Pancreas (tissue), 10 donors: ENCODE measurements at regions not wholly inside any gene's neighbourhood (a gene's known extent, or its start where the extent isn't known, plus 50 kb on each side); places are given as distances from the start of the nearest gene placed in this dataset.

Source experiments
- ATAC-seq, 4 donors: fragments of 200-7000 bp; cut with Tn5 transposase; one replicate each; pipeline versions ENCODE4 v1.8.0 to v1.9.1; 2020; ENCODE audit warnings: mild to moderate bottlenecking in 4 of 4, moderate library complexity in 4 of 4
- DNase-seq, 6 donors: peaks; one replicate each; pipeline ENCODE4 v3.0.0-alpha.2; 2020
- FAIRE-seq: peaks from 2 replicates; lab custom pipeline; 2012; peaks lifted over from hg19 to GRCh38; lab: Jason Lieb, UNC
- H3K27ac ChIP-seq, 4 donors: fragments of 200-600 bp; sonication (generic); 1 replicate in 3 of 4; 2 replicates in 1 of 4; pipeline versions ENCODE4 v1.5.0 to v1.8.0; 2020
- H3K27me3 ChIP-seq, 4 donors: fragments of 200-600 bp; one replicate each; pipeline ENCODE4 v1.8.0; 2021
- H3K36me3 ChIP-seq, 3 donors: fragments of 200-600 bp; sonication (generic) in 1 of 3; one replicate each; pipeline versions ENCODE4 v1.5.0 to v1.8.0; 2020 to 2021
- H3K4me1 ChIP-seq, 3 donors: fragments of 200-600 bp; one replicate each; pipeline ENCODE4 v1.8.0; 2021
- H3K4me3 ChIP-seq, 4 donors: fragments of 200-600 bp; sonication (generic) in 2 of 4; one replicate each; pipeline versions ENCODE4 v1.5.0 to v1.8.0; 2020 to 2021
- H3K9me3 ChIP-seq, 4 donors: fragments of 200-600 bp; one replicate each; pipeline ENCODE4 v1.8.0; 2021
- whole genome bisulfite sequencing, 2 donors: extraction: QIAGEN DNeasy Blood & Tissue Kit; methylation state at CpG; one replicate each; pipeline ENCODE4 v1.1.7; 2013; 5-methylcytosine and 5-hydroxymethylcytosine counted together
- intact Hi-C, 3 donors: fragments of 100-400 bp; cut with DNase I; formaldehyde crosslinking; loops; one replicate each; pipeline versions ENCODE4 v1.11.1 to v1.14.2; 2022
- TF ChIP-seq, protein P1 (sequence below), 4 donors: fragments of 200-600 bp; sonication (generic) in 3 of 4; IDR thresholded peaks; one replicate each; pipeline versions ENCODE4 v1.5.0 to v1.8.0; 2021; ENCODE audit warnings: antibody characterized with exemption in 4 of 4
- donor health status: healthy with polysubstance abuse.
- donor health status: DM: no; HTN: no; CAD: no; lungs with moderate emphysema.
- donor health status: DM: no; HTN: no; CAD: no.
- donor health status: control.
- donor health status: control.
- donor health status: Bipolar disorder and iron deficiency.
- donor health status: DM: yes; HTN: yes; CAD: no.
- donor health status: DM: no; HTN: no; CAD: no.
- donor health status: DM: no; HTN: no; CAD: no.
- donor health status: DM: yes; HTN: yes; CAD: no.

DNA sequence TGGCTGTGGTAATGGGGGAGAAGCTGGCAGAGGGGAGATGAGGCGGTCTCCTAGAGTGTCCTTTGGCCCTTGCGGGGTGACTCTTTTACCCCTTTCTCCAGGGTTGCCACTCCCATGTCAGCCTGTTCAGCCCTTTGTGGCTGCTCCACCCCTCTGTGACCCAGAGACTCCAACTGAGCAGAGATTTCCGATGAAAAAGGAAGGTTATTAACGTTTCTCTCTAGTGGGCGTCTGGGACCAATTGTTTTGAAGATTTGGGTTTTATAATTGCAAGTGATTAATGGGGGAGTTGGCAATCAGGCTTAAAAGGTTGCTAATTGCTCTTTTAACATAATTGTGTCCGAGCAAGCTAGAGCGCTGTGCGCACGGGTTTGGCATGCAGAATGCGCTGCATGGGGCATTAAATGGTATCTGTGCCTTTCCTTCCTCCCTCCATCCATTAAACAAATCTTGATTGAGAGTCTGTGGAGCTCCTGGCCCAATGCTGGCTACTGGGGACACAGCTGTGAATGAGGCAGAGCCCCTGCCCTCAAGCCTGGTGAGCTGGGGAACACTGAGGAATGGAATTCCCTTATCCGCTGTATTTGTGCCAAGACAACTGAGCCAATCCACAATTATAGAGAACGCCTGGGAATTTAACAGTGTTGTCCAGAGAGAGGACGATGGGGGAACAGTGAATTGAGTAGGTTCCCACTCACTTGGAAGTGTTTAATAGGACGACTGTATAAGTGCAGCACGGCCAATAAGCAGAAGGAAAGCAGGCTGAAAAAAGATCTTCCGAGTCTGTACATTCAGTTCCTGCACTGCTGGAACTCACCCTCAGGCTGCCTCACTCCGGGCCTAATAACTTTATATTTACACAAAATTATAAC is 295.9 kb downstream of the MIAT start:
- Histone ChIP-seq H3K9me3 (no peaks in the 10 kb centered on the region), H3K4me3 (no peak overlapping the region), H3K4me1 (no peaks in the 10 kb centered on the region), H3K36me3 (no peaks in the 10 kb centered on the region), H3K27me3 (no peaks in the 10 kb centered on the region), H3K27ac (no peak overlapping the region)
- FAIRE-seq (no peak), ATAC-seq (no peak), DNase-seq (no peak)
- TF ChIP-seq, protein P1, sequence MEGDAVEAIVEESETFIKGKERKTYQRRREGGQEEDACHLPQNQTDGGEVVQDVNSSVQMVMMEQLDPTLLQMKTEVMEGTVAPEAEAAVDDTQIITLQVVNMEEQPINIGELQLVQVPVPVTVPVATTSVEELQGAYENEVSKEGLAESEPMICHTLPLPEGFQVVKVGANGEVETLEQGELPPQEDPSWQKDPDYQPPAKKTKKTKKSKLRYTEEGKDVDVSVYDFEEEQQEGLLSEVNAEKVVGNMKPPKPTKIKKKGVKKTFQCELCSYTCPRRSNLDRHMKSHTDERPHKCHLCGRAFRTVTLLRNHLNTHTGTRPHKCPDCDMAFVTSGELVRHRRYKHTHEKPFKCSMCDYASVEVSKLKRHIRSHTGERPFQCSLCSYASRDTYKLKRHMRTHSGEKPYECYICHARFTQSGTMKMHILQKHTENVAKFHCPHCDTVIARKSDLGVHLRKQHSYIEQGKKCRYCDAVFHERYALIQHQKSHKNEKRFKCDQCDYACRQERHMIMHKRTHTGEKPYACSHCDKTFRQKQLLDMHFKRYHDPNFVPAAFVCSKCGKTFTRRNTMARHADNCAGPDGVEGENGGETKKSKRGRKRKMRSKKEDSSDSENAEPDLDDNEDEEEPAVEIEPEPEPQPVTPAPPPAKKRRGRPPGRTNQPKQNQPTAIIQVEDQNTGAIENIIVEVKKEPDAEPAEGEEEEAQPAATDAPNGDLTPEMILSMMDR (IDR thresholded peaks at IDR 0.05): no peak
- WGBS, 2 donors: 35 to 48% methylated on average over 17 of the region's 17 CpGs
- intact Hi-C loops: no loop called here

DNA sequence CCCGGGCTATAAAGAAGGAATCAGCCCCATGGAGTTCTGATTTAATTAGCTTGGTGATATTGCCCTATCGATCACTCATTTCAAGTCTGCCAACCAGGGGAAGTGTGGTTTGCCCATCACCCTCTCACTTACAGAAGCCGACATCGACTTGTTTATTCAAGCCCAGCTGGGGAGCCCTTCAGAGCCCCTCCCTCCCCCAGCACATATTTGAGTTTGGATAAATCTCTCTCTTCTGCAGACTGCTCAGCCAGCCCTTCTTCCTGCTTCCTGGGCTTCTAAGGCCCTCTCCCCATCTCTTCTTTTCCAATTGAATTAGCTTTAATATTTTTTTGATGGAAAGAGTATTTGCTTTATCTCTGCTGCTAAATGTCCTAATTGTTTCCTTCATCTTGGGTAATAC is 299.0 kb downstream of the MIAT start:
- Histone ChIP-seq H3K27me3 (no peaks in the 10 kb centered on the region), H3K4me1 (no peaks in the 10 kb centered on the region), H3K27ac (no peak overlapping the region), H3K9me3 (no peaks in the 10 kb centered on the region), H3K4me3 (no peak overlapping the region), H3K36me3 (no peaks in the 10 kb centered on the region)
- TF ChIP-seq, protein P1 (IDR thresholded peaks at IDR 0.05): no peak
- intact Hi-C loops: no loop called here
- 22 to 23% methylated on average over 4 of the region's 4 CpGs for WGBS, 2 donors
- ATAC-seq: no peak
- FAIRE-seq: no peak
- no peak for DNase-seq

DNA sequence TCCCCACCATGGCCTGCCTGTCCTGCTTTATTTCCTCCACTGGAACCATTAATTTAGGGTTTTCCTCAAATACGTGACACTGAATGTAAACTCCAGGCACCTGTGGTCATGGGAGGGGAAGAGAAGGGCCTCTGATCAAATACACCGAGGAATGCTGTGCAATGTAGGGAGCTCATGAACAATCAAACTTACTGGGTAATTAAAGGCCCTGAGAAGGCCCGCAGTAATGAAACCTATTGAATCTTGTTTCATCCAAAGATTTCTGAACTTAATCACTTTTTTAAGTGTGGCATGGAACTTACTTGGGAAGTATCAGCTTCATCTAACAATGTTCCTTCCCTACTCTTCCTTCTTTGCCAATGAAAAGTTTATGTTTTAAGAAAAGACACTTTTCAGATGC is 299.8 kb downstream of the MIAT start:
- Histone ChIP-seq H3K27ac (no peak overlapping the region), H3K36me3 (no peaks in the 10 kb centered on the region), H3K4me3 (no peak overlapping the region), H3K4me1 (no peaks in the 10 kb centered on the region), H3K9me3 (no peaks in the 10 kb centered on the region), H3K27me3 (no peaks in the 10 kb centered on the region)
- no peak for ATAC-seq
- intact Hi-C loops: no loop called here
- WGBS, 2 donors: 83% methylated on average over 3 of the region's 3 CpGs
- TF ChIP-seq, protein P1 (IDR thresholded peaks at IDR 0.05): no peak
- no peak for DNase-seq
- FAIRE-seq: no peak

DNA sequence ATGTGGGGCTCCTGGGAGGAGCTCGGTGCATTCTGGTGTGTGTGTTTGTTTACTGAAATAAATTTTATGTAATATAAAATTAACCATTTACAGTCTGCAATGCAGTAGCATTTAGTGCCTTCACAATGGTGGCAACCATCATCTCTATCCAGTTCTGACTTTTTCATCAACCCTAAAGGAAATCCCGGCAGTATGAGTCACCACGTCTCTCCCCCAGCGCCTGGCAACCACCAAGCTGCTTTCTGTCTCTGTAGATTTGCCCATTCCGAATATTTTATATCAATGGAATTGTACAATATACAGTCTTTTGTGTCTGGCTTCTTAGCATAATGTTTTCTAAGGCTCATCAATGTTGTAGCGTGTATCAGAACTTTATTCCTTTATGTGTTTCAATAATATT is 300.5 kb downstream of the MIAT start:
- intact Hi-C loops: no loop called here
- Histone ChIP-seq H3K36me3 (no peaks in the 10 kb centered on the region), H3K9me3 (no peaks in the 10 kb centered on the region), H3K4me3 (no peak overlapping the region), H3K27ac (no peak overlapping the region), H3K4me1 (no peaks in the 10 kb centered on the region), H3K27me3 (no peaks in the 10 kb centered on the region)
- TF ChIP-seq, protein P1 (IDR thresholded peaks at IDR 0.05): no peak
- FAIRE-seq (no peak), DNase-seq (no peak), ATAC-seq (no peak)
- WGBS, 2 donors: 72 to 81% methylated on average over 6 of the region's 6 CpGs

DNA sequence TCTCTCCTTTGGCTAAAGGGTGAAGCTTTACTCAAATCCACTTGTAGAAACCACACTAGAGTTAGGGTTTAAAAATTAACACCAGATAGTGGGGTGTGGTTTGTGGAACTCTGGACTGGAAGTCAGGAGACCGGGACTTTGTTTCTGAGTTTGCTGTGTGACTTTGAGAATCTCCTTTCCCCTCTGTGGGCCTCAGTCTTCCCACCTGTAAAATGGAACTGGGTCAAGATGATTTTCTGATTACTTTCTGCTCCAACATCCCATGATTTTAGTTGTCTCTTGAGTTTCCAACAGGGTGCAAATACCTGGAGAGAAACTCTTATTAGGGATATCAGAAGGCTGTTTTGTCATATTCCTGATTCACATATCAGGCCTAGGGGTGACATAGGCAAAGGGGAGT is 301.0 kb downstream of the MIAT start:
- Histone ChIP-seq H3K36me3 (no peaks in the 10 kb centered on the region), H3K27me3 (no peaks in the 10 kb centered on the region), H3K27ac (no peak overlapping the region), H3K4me1 (no peaks in the 10 kb centered on the region), H3K4me3 (no peak overlapping the region), H3K9me3 (no peaks in the 10 kb centered on the region)
- intact Hi-C loops: no loop called here
- no peak for DNase-seq
- WGBS, 2 donors: 70 to 73% methylated on average over 1 of the region's 1 CpG
- FAIRE-seq: no peak
- TF ChIP-seq, protein P1 (IDR thresholded peaks at IDR 0.05): no peak
- no peak for ATAC-seq
